Transverse colon (tissue), 4 donors: ENCODE measurements at regions not wholly inside any gene's neighbourhood (a gene's known extent, or its start where the extent isn't known, plus 50 kb on each side); places are given as distances from the start of the nearest gene placed in this dataset.

Experiments used
- DNase-seq: peaks from one replicate; pipeline ENCODE4 v3.0.0-alpha.2; 2019
- H3K27ac ChIP-seq, 4 donors: fragments of 200-600 bp; sonication (generic); 2 replicates each; pipeline ENCODE4 v1.5.1; 2016 to 2018; ENCODE audit warnings: inconsistent platforms in 4 of 4
- H3K27me3 ChIP-seq: fragments of 200-600 bp; sonication (generic); 2 replicates; pipeline ENCODE4 v1.5.1; 2017; ENCODE audit warnings: inconsistent platforms
- H3K36me3 ChIP-seq, 4 donors: fragments of 200-600 bp; sonication (generic); 2 replicates each; pipeline ENCODE4 v1.5.1; 2017 to 2019; ENCODE audit warnings: inconsistent platforms in 4 of 4
- H3K4me1 ChIP-seq, 4 donors: fragments of 200-600 bp; sonication (generic); 2 replicates each; pipeline ENCODE4 v1.5.1; 2017 to 2020; ENCODE audit warnings: inconsistent platforms in 4 of 4
- H3K4me3 ChIP-seq, 4 donors: fragments of 200-600 bp; sonication (generic); 1 replicate in 1 of 4; 2 replicates in 3 of 4; pipeline versions ENCODE4 v1.5.1 to v1.6.1; 2017 to 2019; ENCODE audit warnings: inconsistent platforms in 4 of 4
- H3K9me3 ChIP-seq, 2 donors: fragments of 200-600 bp; sonication (generic); 2 replicates each; pipeline ENCODE4 v1.5.1; 2017 to 2019; ENCODE audit warnings: inconsistent platforms in 2 of 2
- CTCF ChIP-seq, 5 experiments: fragments of 200-600 bp in 3 of 5; fragments of 450-650 bp in 2 of 5; sonication (generic) in 3 of 5; IDR thresholded peaks; 1 replicate in 2 of 5; 2 replicates in 3 of 5; pipeline ENCODE4 v1.5.1; 2016 to 2017; ENCODE audit warnings: antibody characterized with exemption in 5 of 5, inconsistent platforms in 3 of 5, mild to moderate bottlenecking in 2 of 5, moderate library complexity in 1 of 5
- EP300 ChIP-seq: sonication (generic); formaldehyde crosslinking; IDR thresholded peaks from one replicate; pipeline ENCODE4 v1.6.1; 2017; ENCODE audit warnings: antibody characterized with exemption, low read depth
- POLR2A ChIP-seq: fragments of 450-650 bp; IDR thresholded peaks from one replicate; pipeline ENCODE4 v1.6.1; 2016; ENCODE audit warnings: antibody characterized with exemption, mild to moderate bottlenecking, moderate library complexity
- POLR2AphosphoS5 ChIP-seq, 3 donors: sonication (generic); formaldehyde crosslinking; IDR thresholded peaks; one replicate each; pipeline ENCODE4 v1.6.1; 2016; ENCODE audit warnings: antibody characterized with exemption in 3 of 3
- WGBS, 2 donors: methylation state at CpG; one replicate each; pipeline ENCODE4 v1.1.5; 2018; ENCODE audit warnings: low coverage in 1 of 2; 5-methylcytosine and 5-hydroxymethylcytosine counted together
- in situ Hi-C, 4 donors: fragments of 200-750 bp; cut with MboI; loops; one replicate each; pipeline versions ENCODE4 v1.15.0 to v1.15.1; 2017; ENCODE audit warnings: low sequenced_read_pairs in 3 of 4, low pct_ligation_motif_present in 1 of 4, low pct_unique_long_range_greater_than_20kb in 1 of 4
- intact Hi-C: fragments of 100-400 bp; cut with DNase I; formaldehyde crosslinking; loops from one replicate; pipeline ENCODE4 v1.15.1; 2023; ENCODE audit warnings: low total_unique reads

- intact Hi-C loops: no loop called here
- DNase-seq: no peak
- Histone ChIP-seq H3K36me3 (no peaks in the 10 kb centered on the region), H3K9me3 (no peaks in the 10 kb centered on the region), H3K27me3 (no peaks in the 10 kb centered on the region), H3K4me1 (no peaks in the 10 kb centered on the region), H3K27ac (no peak overlapping the region), H3K4me3 (no peak overlapping the region)
- 83% methylated on average over 1 of the region's 1 CpG; no CpG with 5 or more reads in 1 of the 2 donors for WGBS, 2 donors
- in situ Hi-C loops: no loop called here
- TF ChIP-seq POLR2AphosphoS5 (IDR thresholded peaks at IDR 0.05): no peak
- no peak for TF ChIP-seq EP300
- TF ChIP-seq POLR2A: no peak
Measured at GRCh38 chr10:61541960-61542359, 88.8 kb upstream of the TMEM26 start.

GRCh38 chr10:61539876-61540275 is 86.7 kb upstream of the TMEM26 start:
- H3K27ac ChIP-seq: no peak overlapping the region
- H3K27me3 ChIP-seq: no peaks in the 10 kb centered on the region
- WGBS, 2 donors: 89 to 90% methylated on average over 5 to 8 of the region's 8 CpGs
- intact Hi-C loops: no loop called here
- no peaks in the 10 kb centered on the region for H3K36me3 ChIP-seq
- no peak for DNase-seq
- in situ Hi-C loops: no loop called here
- TF ChIP-seq CTCF (IDR thresholded peaks at IDR 0.05) (no peak), EP300 (no peak), POLR2AphosphoS5 (IDR thresholded peaks at IDR 0.05) (no peak), POLR2A (no peak)
- no peaks in the 10 kb centered on the region for H3K4me1 ChIP-seq
- H3K9me3 ChIP-seq: no peaks in the 10 kb centered on the region
- H3K4me3 ChIP-seq: no peak overlapping the region

- Histone ChIP-seq H3K9me3 (no peaks in the 10 kb centered on the region), H3K4me3 (no peak overlapping the region), H3K4me1 (no peaks in the 10 kb centered on the region), H3K36me3 (no peaks in the 10 kb centered on the region), H3K27ac (no peak overlapping the region), H3K27me3 (no peaks in the 10 kb centered on the region)
- TF ChIP-seq EP300 (no peak), POLR2A (no peak), CTCF (IDR thresholded peaks at IDR 0.05) (no peak), POLR2AphosphoS5 (IDR thresholded peaks at IDR 0.05) (no peak)
- in situ Hi-C loops: no loop called here
- 50 to 51% methylated on average over 1 of the region's 1 CpG for WGBS, 2 donors
- no peak for DNase-seq
- intact Hi-C loops: no loop called here
Measured at GRCh38 chr10:61529208-61529607, 76.0 kb upstream of the TMEM26 start.

- no peak overlapping the region for H3K27ac ChIP-seq
- H3K9me3 ChIP-seq: no peaks in the 10 kb centered on the region
- DNase-seq: no peak
- H3K36me3 ChIP-seq: no peaks in the 10 kb centered on the region
- 63 to 83% methylated on average over 1 to 2 of the region's 2 CpGs for WGBS, 2 donors
- in situ Hi-C loops: no loop called here
- no peak overlapping the region for H3K4me3 ChIP-seq
- H3K27me3 ChIP-seq: no peaks in the 10 kb centered on the region
- H3K4me1 ChIP-seq: no peaks in the 10 kb centered on the region
- intact Hi-C loops: no loop called here
- TF ChIP-seq CTCF (IDR thresholded peaks at IDR 0.05) (no peak), POLR2A (no peak), EP300 (no peak), POLR2AphosphoS5 (IDR thresholded peaks at IDR 0.05) (no peak)
Measured at GRCh38 chr10:61503051-61503450, 49.9 kb upstream of the TMEM26 start.
